Endothelial cell of umbilical vein (primary cell): ENCODE measurements at regions not wholly inside any gene's neighbourhood (a gene's known extent, or its start where the extent isn't known, plus 50 kb on each side); places are given as distances from the start of the nearest gene placed in this dataset.

Experiments
- BruUV-seq: library from RNA; stranded (reverse); fragments of 400-500 nt; replicated peaks from 2 replicates; lab custom pipeline; 2021; lab: Mats Ljungman, UMichigan
- CTCF ChIA-PET: fragments of 300-600, 350-600 bp; sonication (Branson Sonifier 250); formaldehyde crosslinking; loops from one replicate; lab custom pipeline; 2021; ENCODE audit warnings: antibody characterized with exemption, inconsistent platforms; lab: Charles Lee
- POLR2A ChIA-PET: fragments of 300-600, 350-600 bp; sonication (Branson Sonifier 250); formaldehyde crosslinking; loops from one replicate; lab custom pipeline; 2021; ENCODE audit warnings: antibody characterized with exemption, inconsistent platforms; lab: Charles Lee
- DNase-seq: peaks from one replicate; pipeline ENCODE4 v3.0.0-alpha.2; 2011; ENCODE audit warnings: low read depth, low spot score
- FAIRE-seq: peaks from 2 replicates; lab custom pipeline; 2011; peaks lifted over from hg19 to GRCh38; lab: Jason Lieb, UNC
- H2AFZ ChIP-seq: 2 replicates; pipeline ENCODE4 v1.6.0; 2012; ENCODE audit warnings: low read depth, low read length, control low read depth, inconsistent platforms
- H3K27ac ChIP-seq: 2 replicates; pipeline ENCODE4 v1.5.1; 2011; ENCODE audit warnings: low read depth, mild to moderate bottlenecking, control low read depth, low read length, moderate library complexity; ENCODE audit not compliant: insufficient read depth
- H3K27me3 ChIP-seq, 2 experiments: 2 replicates each; pipeline versions ENCODE4 v1.6.0 to v1.6.1; 2011; ENCODE audit warnings: low read length in 2 of 2, mixed read lengths in 1 of 2; ENCODE audit not compliant: control insufficient read depth in 2 of 2, insufficient read depth in 2 of 2
- H3K36me3 ChIP-seq, 2 experiments: 2 replicates in 1 of 2; 3 replicates in 1 of 2; pipeline ENCODE4 v1.5.1; 2011; ENCODE audit warnings: low read length in 2 of 2, mild to moderate bottlenecking in 1 of 2, moderate library complexity in 1 of 2; ENCODE audit not compliant: control insufficient read depth in 2 of 2, insufficient read depth in 2 of 2; ENCODE audit errors: extremely low read depth in 1 of 2
- H3K4me1 ChIP-seq: 3 replicates; pipeline ENCODE4 v1.5.1; 2011; ENCODE audit warnings: mild to moderate bottlenecking, low read length; ENCODE audit not compliant: control insufficient read depth, insufficient read depth; ENCODE audit errors: extremely low read depth
- H3K4me2 ChIP-seq: 2 replicates; pipeline ENCODE4 v1.6.1; 2011; ENCODE audit warnings: low read length, control low read depth, mixed read lengths; ENCODE audit not compliant: insufficient read depth
- H3K4me3 ChIP-seq, 3 experiments: fragments of 200-600 bp in 1 of 3; sonication (generic), shearing (Covaris generic) in 1 of 3; replicated peaks in 1 of 3; 2 replicates each; pipeline ENCODE4 v1.5.1; 2011 to 2016; ENCODE audit warnings: control low read depth in 3 of 3, low read length in 3 of 3, mild to moderate bottlenecking in 2 of 3, inconsistent platforms in 1 of 3, low read depth in 1 of 3, moderate library complexity in 1 of 3; ENCODE audit not compliant: insufficient read depth in 1 of 3
- H3K79me2 ChIP-seq: 2 replicates; pipeline ENCODE4 v1.6.0; 2012; ENCODE audit warnings: low read length, inconsistent platforms; ENCODE audit not compliant: control insufficient read depth, insufficient read depth
- H3K9ac ChIP-seq: replicated peaks from 2 replicates; pipeline ENCODE3; 2011; ENCODE audit warnings: low read length, control low read depth; ENCODE audit not compliant: insufficient read depth; ENCODE audit errors: extremely low read depth
- H3K9me1 ChIP-seq: replicated peaks from 3 replicates; pipeline ENCODE4 v1.6.0; 2011; ENCODE audit warnings: mild to moderate bottlenecking, low read length; ENCODE audit not compliant: control insufficient read depth, insufficient read depth; ENCODE audit errors: extremely low read depth
- H3K9me3 ChIP-seq: replicated peaks from 2 replicates; pipeline ENCODE4 v1.5.1; 2012; ENCODE audit warnings: low read length, inconsistent platforms; ENCODE audit not compliant: control insufficient read depth, insufficient read depth
- H4K20me1 ChIP-seq: replicated peaks from 2 replicates; pipeline ENCODE3; 2011; ENCODE audit warnings: mild to moderate bottlenecking, low read length; ENCODE audit not compliant: control insufficient read depth, insufficient read depth; ENCODE audit errors: extremely low read depth
- EZH2 ChIP-seq: IDR thresholded peaks from 2 replicates; pipeline ENCODE4 v1.6.1; 2012; ENCODE audit warnings: borderline replicate concordance, low read depth, mild to moderate bottlenecking, moderate library complexity, low read length, inconsistent platforms; ENCODE audit not compliant: severe bottlenecking
- FOS ChIP-seq: IDR thresholded peaks from 2 replicates; pipeline ENCODE4 v1.6.1; 2011; ENCODE audit warnings: mild to moderate bottlenecking, low read length, moderate library complexity, borderline replicate concordance; ENCODE audit not compliant: insufficient read depth
- GATA2 ChIP-seq: IDR thresholded peaks from 2 replicates; pipeline ENCODE4 v1.7.0; 2011; ENCODE audit warnings: low read depth, mild to moderate bottlenecking, moderate library complexity, mixed read lengths, low read length; ENCODE audit not compliant: insufficient read length, insufficient read depth
- JUN ChIP-seq: IDR thresholded peaks from 2 replicates; pipeline ENCODE4 v1.6.1; 2011; ENCODE audit warnings: borderline replicate concordance, low read depth; ENCODE audit not compliant: insufficient read length, insufficient read depth
- MYC ChIP-seq: IDR thresholded peaks from one replicate; pipeline ENCODE4 v1.6.1; 2011; ENCODE audit warnings: mild to moderate bottlenecking, low read depth, low read length
- POLR2A ChIP-seq: IDR thresholded peaks from 2 replicates; pipeline ENCODE4 v1.6.1; 2012; ENCODE audit warnings: low read depth, mild to moderate bottlenecking, control low read depth, low read length
- POLR2AphosphoS5 ChIP-seq: IDR thresholded peaks from 2 replicates; pipeline ENCODE4 v1.6.1; 2012; ENCODE audit warnings: low read depth, mild to moderate bottlenecking, control low read depth, low read length, moderate library complexity; ENCODE audit not compliant: insufficient read depth
- dilution Hi-C: fragments of 300-500 bp; cut with MboI; formaldehyde crosslinking; loops from one replicate; pipeline ENCODE4 v1.15.0; 2019; ENCODE audit warnings: low sequenced_read_pairs; ENCODE audit not compliant: extremely low pct_ligation_motif_present
- intact Hi-C: fragments of 100-400 bp; cut with micrococcal nuclease; formaldehyde crosslinking; loops from one replicate; pipeline ENCODE4 v1.10.0; 2022
- TF ChIP-seq, protein P1 (sequence below), 2 donors: IDR thresholded peaks; 1 replicate in 1 of 2; 2 replicates in 1 of 2; pipeline ENCODE4 v1.5.1; 2011; ENCODE audit warnings: low read length in 2 of 2, mild to moderate bottlenecking in 2 of 2, moderate library complexity in 2 of 2, control low read depth in 1 of 2, inconsistent platforms in 1 of 2, low read depth in 1 of 2; ENCODE audit not compliant: insufficient read depth in 1 of 2; ENCODE audit errors: extremely low read depth in 1 of 2
- TF ChIP-seq, protein P2 (sequence below): IDR thresholded peaks from 2 replicates; pipeline ENCODE4 v1.6.1; 2011; ENCODE audit not compliant: insufficient read depth, insufficient read length

DNA sequence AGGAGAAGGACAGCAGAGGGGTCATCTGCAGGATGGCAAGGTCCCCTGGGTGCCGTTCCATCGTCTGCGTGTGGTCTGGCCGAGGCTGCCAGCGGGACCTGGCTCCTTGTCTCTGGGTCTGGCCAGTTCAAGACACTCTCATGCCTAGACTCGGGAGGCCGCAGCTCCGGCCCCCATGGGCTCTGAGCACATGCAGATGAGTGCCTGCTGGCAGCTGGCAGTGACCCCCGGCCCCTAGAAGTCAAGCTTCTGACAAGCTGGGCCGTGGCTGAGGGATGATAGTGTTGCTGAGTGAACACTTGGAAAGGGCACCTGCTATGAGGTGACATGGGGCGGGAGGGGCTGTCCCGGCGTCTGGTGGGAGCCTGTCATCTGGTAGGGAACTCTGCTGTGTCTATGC, 1180.6 kb downstream of the BRD1 start:
- no peak overlapping the region for H3K9ac ChIP-seq
- H3K36me3 ChIP-seq, result no peaks in the 10 kb centered on the region
- no peak overlapping the region for H2AFZ ChIP-seq
- H3K27me3 ChIP-seq, result no peaks in the 10 kb centered on the region
- DNase-seq (no peak), FAIRE-seq (no peak)
- TF ChIP-seq FOS (no peak), POLR2AphosphoS5 (no peak), EZH2 (no peak), GATA2 (no peak), MYC (no peak)
- no peaks in the 10 kb centered on the region for H3K4me1 ChIP-seq
- no peak overlapping the region for H3K4me3 ChIP-seq
- CTCF ChIA-PET, result no interaction called here
- intact Hi-C loops (no loop called here), dilution Hi-C loops (no loop called here)
- peaks cover 20% of the 10 kb centered on the region for H3K9me3 ChIP-seq
- POLR2A ChIA-PET, result no interaction called here
- no peaks in the 10 kb centered on the region for H3K9me1 ChIP-seq
- BruUV-seq, result no TSS peak
- H4K20me1 ChIP-seq, result no peaks in the 10 kb centered on the region
- no peak overlapping the region for H3K27ac ChIP-seq
- no peak overlapping the region for H3K4me2 ChIP-seq
- H3K79me2 ChIP-seq, result no peaks in the 10 kb centered on the region

DNA sequence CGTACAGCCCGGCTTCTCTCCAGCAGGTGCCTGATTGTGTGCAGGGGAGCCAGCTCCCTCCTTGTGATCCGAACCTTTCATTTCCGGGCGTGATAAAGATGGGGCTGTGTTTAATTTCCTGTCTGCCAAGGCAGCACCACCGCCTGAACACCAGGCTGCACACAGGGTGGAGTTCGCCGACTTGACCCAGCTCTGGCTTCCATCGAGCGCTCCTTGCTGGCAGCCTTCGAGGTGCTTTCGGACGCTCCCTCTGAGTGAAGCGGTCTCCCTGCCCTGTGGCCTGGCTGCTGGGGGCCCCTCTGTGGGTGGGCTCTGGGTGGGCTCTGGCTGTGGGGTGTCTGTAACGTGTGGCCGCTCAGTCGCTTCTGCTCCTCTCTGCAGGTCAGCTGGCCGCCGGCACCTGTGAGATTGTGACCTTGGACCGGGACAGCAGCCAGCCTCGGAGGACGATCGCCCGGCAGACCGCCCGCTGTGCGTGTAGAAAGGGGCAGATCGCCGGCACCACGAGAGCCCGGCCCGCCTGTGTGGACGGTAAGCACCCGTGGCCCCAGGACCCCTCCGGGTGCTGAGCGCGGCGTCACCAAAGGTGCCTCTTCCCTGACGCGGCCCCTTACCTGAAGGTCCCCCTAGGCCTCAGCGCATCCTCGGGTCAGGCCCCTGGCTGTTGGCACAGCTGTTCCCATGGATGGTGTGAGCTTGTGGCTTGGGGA, 1181.3 kb downstream of the BRD1 start:
- dilution Hi-C loops (no loop called here), intact Hi-C loops (no loop called here)
- no peaks in the 10 kb centered on the region for H3K79me2 ChIP-seq
- BruUV-seq, result no TSS peak
- H3K9ac ChIP-seq, result no peak overlapping the region
- CTCF ChIA-PET, result no interaction called here
- no peaks in the 10 kb centered on the region for H4K20me1 ChIP-seq
- no peak for DNase-seq
- no peaks in the 10 kb centered on the region for H3K36me3 ChIP-seq
- peaks cover 18% of the 10 kb centered on the region for H3K9me3 ChIP-seq
- no peak overlapping the region for H3K4me3 ChIP-seq
- FAIRE-seq, result no peak
- no peak for TF ChIP-seq POLR2AphosphoS5
- TF ChIP-seq, protein P1, sequence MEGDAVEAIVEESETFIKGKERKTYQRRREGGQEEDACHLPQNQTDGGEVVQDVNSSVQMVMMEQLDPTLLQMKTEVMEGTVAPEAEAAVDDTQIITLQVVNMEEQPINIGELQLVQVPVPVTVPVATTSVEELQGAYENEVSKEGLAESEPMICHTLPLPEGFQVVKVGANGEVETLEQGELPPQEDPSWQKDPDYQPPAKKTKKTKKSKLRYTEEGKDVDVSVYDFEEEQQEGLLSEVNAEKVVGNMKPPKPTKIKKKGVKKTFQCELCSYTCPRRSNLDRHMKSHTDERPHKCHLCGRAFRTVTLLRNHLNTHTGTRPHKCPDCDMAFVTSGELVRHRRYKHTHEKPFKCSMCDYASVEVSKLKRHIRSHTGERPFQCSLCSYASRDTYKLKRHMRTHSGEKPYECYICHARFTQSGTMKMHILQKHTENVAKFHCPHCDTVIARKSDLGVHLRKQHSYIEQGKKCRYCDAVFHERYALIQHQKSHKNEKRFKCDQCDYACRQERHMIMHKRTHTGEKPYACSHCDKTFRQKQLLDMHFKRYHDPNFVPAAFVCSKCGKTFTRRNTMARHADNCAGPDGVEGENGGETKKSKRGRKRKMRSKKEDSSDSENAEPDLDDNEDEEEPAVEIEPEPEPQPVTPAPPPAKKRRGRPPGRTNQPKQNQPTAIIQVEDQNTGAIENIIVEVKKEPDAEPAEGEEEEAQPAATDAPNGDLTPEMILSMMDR (IDR thresholded peaks at IDR 0.05; ENCODE audit: extremely low read depth in 1 of 2, insufficient read depth in 1 of 2, low read depth in 1 of 2, low read length in 2 of 2), result no peak
- no peak for TF ChIP-seq FOS
- no peak for TF ChIP-seq MYC
- TF ChIP-seq EZH2, result no peak
- no peak for TF ChIP-seq GATA2
- TF ChIP-seq, protein P2, sequence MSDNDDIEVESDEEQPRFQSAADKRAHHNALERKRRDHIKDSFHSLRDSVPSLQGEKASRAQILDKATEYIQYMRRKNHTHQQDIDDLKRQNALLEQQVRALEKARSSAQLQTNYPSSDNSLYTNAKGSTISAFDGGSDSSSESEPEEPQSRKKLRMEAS, result no peak
- TF ChIP-seq POLR2A, result no peak
- TF ChIP-seq JUN, result no peak
- no peak overlapping the region for H3K4me2 ChIP-seq
- no peaks in the 10 kb centered on the region for H3K4me1 ChIP-seq
- H2AFZ ChIP-seq, result no peak overlapping the region
- H3K27me3 ChIP-seq, result no peaks in the 10 kb centered on the region
- no peak overlapping the region for H3K27ac ChIP-seq
- H3K9me1 ChIP-seq, result no peaks in the 10 kb centered on the region
- POLR2A ChIA-PET, result no interaction called here
